ENCODE measurements at regions not wholly inside any gene's neighbourhood (a gene's known extent, or its start where the extent isn't known, plus 50 kb on each side); places are given as distances from the start of the nearest gene placed in this dataset.

DNA sequence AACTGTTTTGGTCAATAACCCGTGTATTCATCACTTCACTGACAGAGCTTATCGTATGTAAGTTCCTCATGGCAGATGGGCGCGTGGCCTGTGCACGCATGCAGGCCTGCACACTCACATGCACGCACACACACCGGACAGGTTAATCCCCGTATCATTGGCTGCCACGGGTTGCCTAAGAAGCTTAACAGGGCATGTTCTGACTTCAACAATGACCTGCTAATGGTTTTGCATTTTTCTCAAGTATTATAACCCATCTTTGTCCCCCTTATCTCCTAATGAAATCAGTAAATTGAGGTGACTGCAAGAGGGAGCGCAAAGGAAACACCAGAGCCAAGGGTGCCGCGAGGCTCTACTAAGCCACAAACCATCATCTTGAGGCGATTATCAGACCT is 399.0 kb upstream of the ID2 start:
- TF ChIP-seq HBP1 (CRISPR knock-in tag; IDR thresholded peaks at IDR 0.05): no peak
- TF ChIP-seq, protein P1, sequence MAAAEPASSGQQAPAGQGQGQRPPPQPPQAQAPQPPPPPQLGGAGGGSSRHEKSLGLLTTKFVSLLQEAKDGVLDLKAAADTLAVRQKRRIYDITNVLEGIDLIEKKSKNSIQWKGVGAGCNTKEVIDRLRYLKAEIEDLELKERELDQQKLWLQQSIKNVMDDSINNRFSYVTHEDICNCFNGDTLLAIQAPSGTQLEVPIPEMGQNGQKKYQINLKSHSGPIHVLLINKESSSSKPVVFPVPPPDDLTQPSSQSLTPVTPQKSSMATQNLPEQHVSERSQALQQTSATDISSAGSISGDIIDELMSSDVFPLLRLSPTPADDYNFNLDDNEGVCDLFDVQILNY (CRISPR knock-in tag; IDR thresholded peaks at IDR 0.05): no peak
- no peak for TF ChIP-seq JUN (IDR thresholded peaks at IDR 0.05; ENCODE audit: borderline replicate concordance, low read depth, low read length)
- no peak for TF ChIP-seq JUN (CRISPR knock-in tag; IDR thresholded peaks at IDR 0.05; ENCODE audit: borderline replicate concordance)
- no peak for TF ChIP-seq DIDO1 (tag; IDR thresholded peaks at IDR 0.05; ENCODE audit: low read depth)

All from K562 (cell line).